ENCODE measurements at regions not wholly inside any gene's neighbourhood (a gene's known extent, or its start where the extent isn't known, plus 50 kb on each side); places are given as distances from the start of the nearest gene placed in this dataset.

GRCh38 chr12:84807249-84807648, 105.3 kb downstream of the SLC6A15 start:
- DNase-seq, result peak; percentile 45

GRCh38 chr12:84805474-84805858, 107.1 kb downstream of the SLC6A15 start:
- no peak for DNase-seq

GRCh38 chr12:84804691-84805473, 107.7 kb downstream of the SLC6A15 start:
- no peak for DNase-seq

DNA sequence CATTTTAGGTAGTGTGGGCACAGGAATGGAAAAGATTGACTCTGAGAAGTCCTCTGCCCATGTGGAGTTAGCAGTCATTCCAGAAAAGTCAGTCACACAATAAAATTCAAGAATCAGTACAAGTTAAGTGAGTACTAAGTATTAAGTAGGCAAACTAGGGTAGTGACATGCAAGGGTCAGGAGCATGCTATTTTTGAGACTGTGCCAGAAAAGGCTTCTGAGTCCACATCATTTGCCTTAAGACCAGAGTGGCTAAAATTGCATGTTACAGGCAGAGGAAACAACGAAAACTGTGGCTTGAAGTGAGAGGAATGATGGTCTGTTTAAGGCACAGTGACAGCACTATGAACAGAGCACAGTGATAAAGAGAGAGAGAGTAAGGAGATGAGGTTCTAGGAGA, 108.9 kb downstream of the SLC6A15 start:
- no peak for DNase-seq

- no peak for DNase-seq
Measured at GRCh38 chr12:84802161-84802560, 110.4 kb downstream of the SLC6A15 start.

DNA sequence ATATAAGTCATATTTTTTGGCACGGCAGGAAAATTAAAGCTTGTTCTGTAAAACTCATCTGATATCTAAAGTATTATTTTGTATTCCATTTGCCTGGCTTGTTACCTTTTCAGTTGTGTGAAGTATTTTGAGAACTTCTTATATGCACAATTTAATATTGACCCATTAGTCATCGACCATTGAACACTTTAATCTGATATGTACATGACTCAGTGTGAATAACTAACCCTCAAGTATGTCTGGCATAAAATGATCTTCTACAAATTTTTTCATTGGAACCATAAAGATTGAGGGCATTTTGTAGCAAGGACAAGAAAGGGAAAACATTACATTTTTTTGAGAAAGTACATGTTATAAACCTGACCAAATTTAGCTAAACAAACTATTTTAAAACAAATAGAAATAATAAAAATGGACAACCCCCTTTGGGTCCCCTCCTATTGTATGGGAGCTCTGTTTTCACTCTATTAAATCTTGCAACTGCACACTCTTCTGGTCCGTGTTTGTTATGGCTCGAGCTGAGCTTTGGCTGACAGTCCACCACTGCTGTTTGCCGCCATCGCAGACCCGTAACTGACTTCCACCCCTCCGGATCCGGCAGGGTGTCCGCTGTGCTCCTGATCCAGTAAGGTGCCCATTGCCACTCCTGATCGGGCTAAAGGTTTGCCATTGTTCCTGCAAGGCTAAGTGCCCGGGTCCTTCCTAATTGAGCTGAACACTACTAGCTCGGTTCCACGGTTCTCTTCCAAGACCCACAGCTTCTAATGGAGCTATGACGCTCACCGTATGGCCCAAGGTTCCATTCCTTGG, 118.8 kb downstream of the SLC6A15 start:
- DNase-seq, result peak; percentile 70

DNA sequence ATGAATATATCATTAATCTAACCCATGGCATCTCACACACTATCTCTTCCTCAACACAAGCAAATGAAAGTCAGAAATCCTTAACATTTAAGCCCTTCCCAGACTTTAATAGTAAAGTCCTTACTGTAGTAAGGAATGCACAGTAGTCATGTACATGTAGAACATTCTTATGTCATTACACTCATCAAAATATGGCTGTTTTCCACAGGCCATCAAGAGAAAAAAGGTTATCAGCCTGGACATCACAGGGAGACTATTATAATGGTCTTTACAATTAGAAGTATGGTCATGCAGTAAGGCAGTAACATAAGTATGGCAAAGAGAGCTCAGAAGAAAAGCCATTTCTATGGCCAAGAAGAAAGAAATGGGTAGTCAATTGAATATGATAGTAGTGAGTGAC, 121.2 kb downstream of the SLC6A15 start:
- peak; percentile 24 for DNase-seq

GRCh38 chr12:84789184-84789583, 123.4 kb downstream of the SLC6A15 start:
- DNase-seq, result no peak

DNA sequence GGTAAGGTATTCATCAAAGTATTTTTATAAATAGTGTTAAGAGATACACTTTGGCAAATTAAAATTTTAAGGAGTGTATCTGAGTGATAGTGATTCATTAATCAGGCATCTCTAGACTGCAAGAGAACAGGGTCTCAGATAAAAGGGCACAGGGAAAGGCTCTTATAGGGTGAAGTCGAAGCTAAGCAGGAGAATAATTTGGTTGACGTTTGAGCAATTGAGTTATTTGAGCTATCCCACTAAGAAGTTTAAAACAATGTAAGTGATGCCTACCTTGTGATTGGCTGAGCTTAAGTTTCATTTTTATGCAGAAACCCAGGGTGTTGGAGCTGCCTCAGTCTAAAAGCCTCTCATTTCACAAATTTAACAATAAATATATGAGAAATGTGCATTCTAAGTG, 125.3 kb downstream of the SLC6A15 start:
- DNase-seq, result no peak

- DNase-seq, result no peak
Measured at GRCh38 chr12:84786622-84787021, 126.0 kb downstream of the SLC6A15 start.

GRCh38 chr12:84785951-84786350, 126.6 kb downstream of the SLC6A15 start:
- DNase-seq, result peak; percentile 29

DNA sequence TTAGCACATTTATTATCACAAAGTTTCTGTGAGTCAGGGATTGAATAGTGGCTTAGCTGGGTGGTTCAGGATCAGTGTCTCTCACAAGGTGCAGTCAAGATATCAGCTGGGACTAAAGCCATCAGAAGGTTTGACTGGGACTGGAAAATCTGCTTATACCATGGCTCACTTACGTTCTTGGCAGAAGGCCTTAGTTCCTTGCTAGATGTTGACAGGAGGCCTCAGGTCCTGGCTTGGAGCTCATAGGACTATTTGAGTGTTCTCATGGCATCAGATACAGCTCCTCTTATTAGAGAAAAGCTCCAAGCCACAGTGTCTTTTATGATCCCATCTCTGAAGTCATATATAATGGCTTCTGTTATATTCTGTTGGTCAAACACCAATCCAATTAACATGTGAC, 127.3 kb downstream of the SLC6A15 start:
- no peak for DNase-seq

GRCh38 chr12:84779169-84779568, 133.4 kb downstream of the SLC6A15 start:
- DNase-seq, result no peak

GRCh38 chr12:84772281-84772680, 140.3 kb downstream of the SLC6A15 start:
- peak; percentile 38 for DNase-seq

DNA sequence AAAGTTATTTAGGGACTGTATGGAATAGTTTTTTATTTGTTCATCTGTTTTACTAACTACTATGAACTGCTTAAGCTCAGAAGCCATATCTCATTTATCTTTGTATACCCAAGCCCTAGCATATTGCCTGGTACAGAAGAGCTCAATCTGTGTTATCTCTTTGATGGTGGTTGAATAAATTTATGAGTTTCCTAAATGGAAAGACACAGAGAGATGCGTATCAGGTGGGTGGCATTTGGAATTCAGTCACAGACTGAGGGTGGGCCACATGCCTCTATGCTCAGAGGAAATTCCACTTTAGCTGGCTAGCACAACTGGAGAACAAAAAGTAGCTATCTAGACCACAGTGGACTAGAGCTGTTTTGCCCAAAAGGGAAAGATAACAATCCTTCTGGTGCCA, 145.5 kb downstream of the SLC6A15 start:
- no peak for DNase-seq

GRCh38 chr12:84766375-84766774, 146.2 kb downstream of the SLC6A15 start:
- DNase-seq, result no peak

GRCh38 chr12:84764001-84764400, 148.6 kb downstream of the SLC6A15 start:
- DNase-seq, result peak; percentile 66

GRCh38 chr12:84763107-84763506, 149.5 kb downstream of the SLC6A15 start:
- DNase-seq, result peak; percentile 90

GRCh38 chr12:84760091-84760865, 152.3 kb downstream of the SLC6A15 start:
- DNase-seq, result peak; percentile 35

- peak; percentile 72 for DNase-seq
Measured at GRCh38 chr12:84757978-84758377, 154.6 kb downstream of the SLC6A15 start.

GRCh38 chr12:84756961-84757360, 155.6 kb downstream of the SLC6A15 start:
- peak; percentile 93 for DNase-seq

- DNase-seq, result no peak
Measured at GRCh38 chr12:84745127-84745526, 167.5 kb downstream of the SLC6A15 start.

DNA sequence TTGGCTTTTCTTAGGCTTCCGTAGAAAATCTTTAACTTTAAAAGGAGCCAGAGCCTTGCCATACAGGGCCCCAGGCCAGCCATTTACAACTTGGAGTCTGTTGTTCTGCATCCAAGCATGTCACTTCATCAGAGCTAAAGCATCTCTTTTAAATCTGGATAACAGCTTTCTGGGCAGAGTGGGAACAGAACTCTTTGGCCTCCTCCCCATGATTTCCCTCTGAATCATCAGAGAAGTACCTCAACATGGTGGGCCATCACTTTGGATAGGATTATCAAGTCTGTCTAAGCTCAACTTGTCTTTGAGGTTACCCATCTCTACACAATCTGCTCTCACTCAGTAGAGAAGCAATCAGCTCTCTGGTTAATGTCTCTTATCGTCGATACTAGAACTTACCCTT, 170.9 kb downstream of the SLC6A15 start:
- DNase-seq, result no peak

Measured in fibroblast of skin of right quadriceps (primary cell).